AG09309 (cell line): ENCODE measurements at regions not wholly inside any gene's neighbourhood (a gene's known extent, or its start where the extent isn't known, plus 50 kb on each side); places are given as distances from the start of the nearest gene placed in this dataset.

Experiments used
- DNase-seq: peaks from one replicate; pipeline ENCODE4 v3.0.0-alpha.2; 2010; ENCODE audit warnings: low read depth
- H3K4me3 ChIP-seq: 2 replicates; pipeline ENCODE4 v1.5.1; 2011; ENCODE audit warnings: mild to moderate bottlenecking, low read depth, low read length, moderate library complexity; ENCODE audit not compliant: control insufficient read depth
- TF ChIP-seq, protein P1 (sequence below): IDR thresholded peaks from 2 replicates; pipeline ENCODE4 v1.5.1; 2011; ENCODE audit warnings: mild to moderate bottlenecking, low read depth, low read length, inconsistent platforms; ENCODE audit not compliant: insufficient read depth, control insufficient read depth; ENCODE audit errors: missing control alignments

DNA sequence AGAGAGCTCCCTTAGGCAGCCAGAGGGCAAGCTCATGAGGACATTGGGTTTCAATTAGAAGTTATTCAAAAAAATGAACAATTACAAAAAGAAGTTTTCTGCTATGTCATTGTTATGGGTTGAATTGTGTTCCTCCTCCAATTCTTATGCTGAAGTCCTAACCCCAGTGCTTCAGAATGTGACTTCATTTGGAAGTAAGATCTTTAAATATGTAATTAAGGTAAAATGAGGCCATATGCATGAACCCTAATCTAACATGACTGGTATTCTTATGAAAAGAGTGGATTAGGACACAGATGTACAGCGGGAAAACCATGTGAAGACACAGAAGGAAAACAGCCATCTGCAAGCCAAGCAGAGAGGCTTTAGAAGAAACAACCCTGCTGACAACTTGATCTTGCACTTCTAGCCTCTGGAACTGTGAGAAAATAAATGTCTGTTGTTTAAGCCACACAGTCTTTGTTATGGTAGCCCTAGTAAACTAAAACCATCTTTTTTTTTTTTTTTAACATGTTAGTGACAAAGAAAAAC lies 929.6 kb downstream of the EPHA3 start:
- H3K4me3 ChIP-seq: no peak overlapping the region
- TF ChIP-seq, protein P1, sequence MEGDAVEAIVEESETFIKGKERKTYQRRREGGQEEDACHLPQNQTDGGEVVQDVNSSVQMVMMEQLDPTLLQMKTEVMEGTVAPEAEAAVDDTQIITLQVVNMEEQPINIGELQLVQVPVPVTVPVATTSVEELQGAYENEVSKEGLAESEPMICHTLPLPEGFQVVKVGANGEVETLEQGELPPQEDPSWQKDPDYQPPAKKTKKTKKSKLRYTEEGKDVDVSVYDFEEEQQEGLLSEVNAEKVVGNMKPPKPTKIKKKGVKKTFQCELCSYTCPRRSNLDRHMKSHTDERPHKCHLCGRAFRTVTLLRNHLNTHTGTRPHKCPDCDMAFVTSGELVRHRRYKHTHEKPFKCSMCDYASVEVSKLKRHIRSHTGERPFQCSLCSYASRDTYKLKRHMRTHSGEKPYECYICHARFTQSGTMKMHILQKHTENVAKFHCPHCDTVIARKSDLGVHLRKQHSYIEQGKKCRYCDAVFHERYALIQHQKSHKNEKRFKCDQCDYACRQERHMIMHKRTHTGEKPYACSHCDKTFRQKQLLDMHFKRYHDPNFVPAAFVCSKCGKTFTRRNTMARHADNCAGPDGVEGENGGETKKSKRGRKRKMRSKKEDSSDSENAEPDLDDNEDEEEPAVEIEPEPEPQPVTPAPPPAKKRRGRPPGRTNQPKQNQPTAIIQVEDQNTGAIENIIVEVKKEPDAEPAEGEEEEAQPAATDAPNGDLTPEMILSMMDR: no peak
- no peak for DNase-seq

DNA sequence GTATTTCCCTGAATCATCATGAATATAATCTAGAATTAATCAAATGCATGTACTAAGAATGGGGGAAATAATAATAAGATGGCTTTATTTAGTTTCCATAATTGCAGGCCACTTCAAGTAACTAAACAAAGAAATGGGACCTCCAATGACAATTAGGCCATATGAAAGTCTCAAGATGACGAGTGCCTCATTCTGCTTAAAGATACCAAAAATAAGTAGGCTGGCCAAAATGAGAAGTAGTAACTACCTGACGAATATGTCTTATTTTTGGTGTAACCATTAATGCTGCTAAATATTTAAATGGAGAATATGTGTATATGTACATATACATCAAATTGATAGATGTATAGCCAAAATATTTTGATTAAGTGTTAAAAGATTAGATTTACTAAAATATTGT lies 932.6 kb downstream of the EPHA3 start:
- TF ChIP-seq, protein P1: no peak
- no peak for DNase-seq
- H3K4me3 ChIP-seq: no peak overlapping the region

DNA sequence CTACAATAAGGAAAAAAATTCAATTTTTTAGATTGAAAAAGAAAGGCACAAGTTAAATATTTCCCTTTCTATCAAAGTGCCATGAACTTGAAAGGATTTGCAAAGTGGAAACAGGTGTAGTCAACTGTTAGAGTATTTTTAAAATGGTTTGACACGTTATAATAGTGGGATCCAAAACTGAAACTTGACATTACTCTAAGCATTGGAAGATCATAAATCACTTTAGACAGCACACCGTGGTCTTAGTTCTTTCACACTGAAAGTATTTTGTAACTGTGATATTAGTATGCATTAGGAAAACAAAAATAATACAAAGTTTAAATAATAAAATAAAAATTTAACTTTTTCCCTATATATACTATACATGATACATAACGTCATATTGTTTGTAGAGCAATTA lies 933.1 kb downstream of the EPHA3 start:
- no peak for DNase-seq
- TF ChIP-seq, protein P1: no peak
- H3K4me3 ChIP-seq: no peak overlapping the region

DNA sequence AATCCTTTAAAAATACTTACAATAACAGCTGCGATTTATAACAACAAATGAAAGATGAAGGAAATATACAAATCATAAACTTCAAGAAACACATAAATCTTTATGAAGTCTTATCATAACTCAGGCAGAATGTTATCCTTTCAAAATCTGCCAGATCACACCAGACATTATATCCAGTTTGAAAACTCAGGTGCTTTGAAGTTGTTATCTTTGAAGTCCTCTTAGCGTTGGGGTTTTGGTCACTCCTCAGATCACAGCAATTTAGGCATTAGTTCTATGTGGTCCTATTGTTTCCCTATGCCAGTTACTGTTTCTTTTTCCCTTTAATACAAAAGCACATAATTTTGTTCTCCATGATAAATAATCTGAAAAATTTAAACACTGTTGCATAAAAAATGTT lies 934.6 kb downstream of the EPHA3 start:
- TF ChIP-seq, protein P1: no peak
- DNase-seq: no peak
- H3K4me3 ChIP-seq: no peak overlapping the region

DNA sequence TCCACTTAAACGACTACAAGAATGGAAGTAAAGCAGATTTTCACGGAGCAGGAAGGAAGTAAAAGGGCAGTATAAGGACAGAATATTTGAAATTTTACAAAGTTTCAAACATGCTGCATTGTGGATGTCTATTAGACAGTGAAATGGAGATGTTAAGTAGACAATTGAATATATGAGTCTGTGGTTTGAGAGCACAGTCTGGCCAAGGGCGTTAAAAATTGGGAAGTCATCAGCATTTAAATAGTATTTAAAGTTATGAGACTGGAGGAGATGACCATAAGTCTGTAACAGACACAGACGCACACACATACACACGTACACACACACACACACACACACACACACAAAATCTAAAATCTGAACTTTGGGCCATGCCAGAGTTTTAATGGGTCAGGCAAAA lies 935.9 kb downstream of the EPHA3 start:
- no peak overlapping the region for H3K4me3 ChIP-seq
- no peak for DNase-seq
- TF ChIP-seq, protein P1: no peak

DNA sequence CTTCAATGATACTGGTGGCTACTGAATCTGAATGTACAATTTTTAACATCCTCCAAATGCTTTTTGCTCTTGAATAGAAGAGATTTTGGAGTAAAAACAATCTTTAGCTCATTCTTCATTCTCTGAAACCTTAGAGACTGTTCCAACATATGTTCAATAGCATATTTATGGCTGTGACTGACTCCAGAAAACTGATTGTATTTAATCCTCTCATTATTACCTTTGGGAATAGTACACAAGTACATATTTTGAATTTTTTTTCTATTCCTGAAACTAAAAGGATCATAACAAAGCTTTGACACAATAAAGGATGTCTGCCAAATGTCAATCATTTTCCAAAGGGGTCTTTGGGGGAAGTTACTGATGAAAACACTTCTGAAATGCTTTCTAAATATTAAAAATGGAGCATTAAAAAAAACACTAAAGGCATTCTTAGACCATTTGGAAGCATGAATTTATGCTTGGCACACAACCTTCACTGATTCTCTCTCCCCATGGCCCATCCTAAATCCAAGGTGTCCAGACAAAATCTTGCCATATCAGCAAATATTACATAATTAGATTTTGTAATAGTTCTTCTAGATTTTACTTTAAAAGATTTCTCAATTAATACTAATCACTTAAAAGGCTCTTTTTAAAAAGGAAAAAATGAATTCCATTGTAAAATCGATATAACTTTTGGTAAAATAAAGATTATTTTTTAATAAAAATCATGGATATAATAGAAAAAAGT lies 936.8 kb downstream of the EPHA3 start:
- TF ChIP-seq, protein P1: no peak
- DNase-seq: no peak
- no peak overlapping the region for H3K4me3 ChIP-seq
